AG09319 (cell line): ENCODE measurements at regions not wholly inside any gene's neighbourhood (a gene's known extent, or its start where the extent isn't known, plus 50 kb on each side); places are given as distances from the start of the nearest gene placed in this dataset.

Experiments
- DNase-seq: peaks from one replicate; pipeline ENCODE4 v3.0.0-alpha.2; 2010; ENCODE audit warnings: low read depth; ENCODE audit errors: extremely low read depth
- TF ChIP-seq, protein P1 (sequence below): IDR thresholded peaks from 2 replicates; pipeline ENCODE4 v1.5.1; 2011; ENCODE audit warnings: low read depth, mild to moderate bottlenecking, inconsistent platforms, low read length, moderate library complexity

DNA sequence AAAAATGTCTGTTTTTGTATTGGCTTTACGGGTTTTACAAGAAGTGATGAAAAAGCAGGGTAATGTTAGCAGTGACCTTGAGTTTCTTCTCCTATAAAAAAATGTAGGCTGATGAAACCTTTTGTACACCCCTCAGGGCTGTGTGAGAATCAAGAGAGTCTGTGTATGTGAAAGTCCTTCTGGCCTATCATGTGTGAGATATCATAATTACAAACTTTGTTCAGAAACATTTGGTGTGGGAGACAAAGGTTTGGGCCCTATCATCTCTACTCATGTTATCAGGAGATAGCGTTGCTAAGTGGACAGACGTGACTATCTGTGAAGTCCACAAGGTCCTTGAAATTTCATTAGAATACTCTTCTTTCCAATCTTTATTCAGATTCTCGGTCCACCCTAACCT, 170.6 kb upstream of the HAND2 start:
- TF ChIP-seq, protein P1, sequence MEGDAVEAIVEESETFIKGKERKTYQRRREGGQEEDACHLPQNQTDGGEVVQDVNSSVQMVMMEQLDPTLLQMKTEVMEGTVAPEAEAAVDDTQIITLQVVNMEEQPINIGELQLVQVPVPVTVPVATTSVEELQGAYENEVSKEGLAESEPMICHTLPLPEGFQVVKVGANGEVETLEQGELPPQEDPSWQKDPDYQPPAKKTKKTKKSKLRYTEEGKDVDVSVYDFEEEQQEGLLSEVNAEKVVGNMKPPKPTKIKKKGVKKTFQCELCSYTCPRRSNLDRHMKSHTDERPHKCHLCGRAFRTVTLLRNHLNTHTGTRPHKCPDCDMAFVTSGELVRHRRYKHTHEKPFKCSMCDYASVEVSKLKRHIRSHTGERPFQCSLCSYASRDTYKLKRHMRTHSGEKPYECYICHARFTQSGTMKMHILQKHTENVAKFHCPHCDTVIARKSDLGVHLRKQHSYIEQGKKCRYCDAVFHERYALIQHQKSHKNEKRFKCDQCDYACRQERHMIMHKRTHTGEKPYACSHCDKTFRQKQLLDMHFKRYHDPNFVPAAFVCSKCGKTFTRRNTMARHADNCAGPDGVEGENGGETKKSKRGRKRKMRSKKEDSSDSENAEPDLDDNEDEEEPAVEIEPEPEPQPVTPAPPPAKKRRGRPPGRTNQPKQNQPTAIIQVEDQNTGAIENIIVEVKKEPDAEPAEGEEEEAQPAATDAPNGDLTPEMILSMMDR, result no peak
- no peak for DNase-seq

DNA sequence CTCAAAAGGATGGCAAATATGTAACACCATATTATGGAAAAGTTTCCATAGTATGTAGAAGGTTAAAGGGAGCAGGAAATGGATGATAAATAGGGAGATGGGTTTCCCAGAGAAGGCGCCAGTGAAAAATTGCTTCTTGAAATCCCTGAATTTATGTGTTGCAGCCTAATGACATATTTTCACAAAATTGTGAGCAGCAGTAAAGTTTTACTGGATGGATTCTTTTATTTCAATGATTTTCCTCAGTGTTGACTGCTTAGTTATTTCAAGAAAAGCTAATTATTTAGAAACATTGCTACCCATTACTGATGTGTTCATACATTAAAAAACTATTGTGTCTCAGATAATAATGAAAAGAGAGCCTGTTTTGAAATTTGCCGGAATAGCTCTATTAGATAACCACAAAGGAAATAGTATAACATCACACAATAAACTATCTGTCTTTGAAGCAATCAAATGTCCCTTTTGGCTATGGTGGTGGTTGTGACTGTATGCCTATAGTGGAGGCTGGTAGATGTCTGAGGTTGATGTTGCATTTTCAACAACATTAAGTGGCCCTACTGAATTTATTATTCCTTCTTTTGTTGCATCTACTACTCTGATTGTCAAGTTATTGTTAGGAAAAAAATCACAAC, 169.9 kb upstream of the HAND2 start:
- no peak for DNase-seq
- TF ChIP-seq, protein P1, result no peak

DNA sequence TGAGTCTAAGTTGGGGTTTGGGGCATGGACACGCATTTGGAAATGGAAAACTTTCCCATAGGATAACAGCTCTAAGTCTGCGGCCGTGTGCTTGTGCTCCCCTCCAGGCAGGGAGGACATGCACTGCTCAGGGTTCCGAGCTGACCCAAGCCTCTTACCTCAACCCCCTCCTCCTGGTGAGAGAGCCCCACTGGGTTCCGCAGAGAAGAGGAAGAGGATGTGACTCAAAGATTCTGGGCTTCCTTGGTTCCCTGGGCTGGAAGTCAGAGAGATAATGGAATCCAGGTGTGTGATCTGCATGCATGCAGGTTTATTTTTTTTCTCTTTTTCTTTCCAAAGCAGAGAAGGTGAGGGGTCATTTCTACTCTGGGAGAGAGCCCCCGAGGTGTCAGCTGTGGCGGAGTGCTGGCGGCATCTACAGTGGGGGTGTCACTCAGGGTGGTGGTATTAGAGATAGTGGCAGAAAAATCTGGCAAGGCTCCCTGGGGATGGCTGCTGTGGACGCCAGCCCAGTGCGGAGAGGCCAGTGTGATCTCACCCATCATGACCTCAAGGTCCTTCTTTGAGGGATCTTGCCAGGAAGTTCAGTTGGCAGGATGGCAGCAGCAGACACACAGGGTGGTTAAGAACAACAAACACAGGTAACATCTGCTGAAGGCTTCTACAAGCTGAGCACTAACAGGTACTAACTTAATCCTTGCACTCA, 168.7 kb upstream of the HAND2 start:
- no peak for DNase-seq
- TF ChIP-seq, protein P1, result no peak

DNA sequence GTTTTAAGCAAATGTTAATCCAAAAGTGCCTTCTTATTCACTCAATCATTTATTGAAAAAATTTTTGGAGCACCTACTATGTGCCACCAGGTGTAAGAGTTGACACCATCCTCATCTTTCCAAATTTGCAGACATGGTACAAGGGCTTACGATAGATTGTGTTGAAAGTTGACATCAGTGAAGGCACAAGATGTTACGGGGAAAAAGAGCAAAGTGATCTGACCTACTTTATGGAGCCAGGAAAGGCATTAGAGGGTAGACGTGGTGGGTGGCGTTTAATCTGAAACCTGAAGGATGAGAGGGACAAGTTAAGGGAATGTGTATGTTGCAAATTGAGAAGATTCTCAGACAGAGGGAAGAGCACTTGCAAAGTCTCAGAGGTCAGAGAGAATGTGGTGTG, 167.8 kb upstream of the HAND2 start:
- TF ChIP-seq, protein P1, result no peak
- DNase-seq, result no peak

DNA sequence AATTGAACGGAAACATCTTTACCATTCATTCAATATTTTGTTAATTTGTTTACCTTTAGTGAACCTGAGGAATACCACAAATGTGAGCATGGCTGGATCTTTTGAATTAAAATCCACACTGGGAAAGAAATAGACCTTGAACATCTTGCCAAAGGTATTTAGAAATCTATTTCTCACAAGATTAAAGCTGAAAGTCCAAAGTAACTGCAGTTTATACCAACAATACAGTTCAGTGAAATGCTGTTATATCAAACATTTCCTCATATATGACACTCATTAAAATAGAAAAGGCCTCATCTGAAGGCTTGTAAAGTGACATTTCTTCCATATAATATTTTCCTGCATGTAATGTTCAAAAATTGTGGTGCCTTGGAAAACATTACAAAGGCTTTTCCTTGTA, 166.5 kb upstream of the HAND2 start:
- DNase-seq, result no peak
- TF ChIP-seq, protein P1, result no peak

DNA sequence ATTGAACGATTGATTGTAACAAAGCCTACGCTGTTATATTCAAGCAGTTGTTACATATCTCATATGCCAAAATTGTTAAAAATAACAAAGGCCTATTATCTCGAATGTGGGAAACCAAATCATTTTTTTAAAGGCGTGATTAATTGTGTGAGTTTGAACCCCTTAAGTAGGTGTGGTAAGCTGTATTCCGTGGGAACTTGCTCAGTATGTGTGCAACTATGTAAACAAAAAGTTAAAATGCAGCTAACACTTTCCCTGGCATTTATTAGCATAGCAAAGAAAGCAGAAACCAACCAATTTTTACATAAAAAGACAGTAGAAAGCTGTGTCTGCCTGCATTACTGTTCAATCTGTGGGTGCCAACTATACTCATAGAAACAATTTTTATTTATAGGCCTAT, 166.0 kb upstream of the HAND2 start:
- no peak for DNase-seq
- TF ChIP-seq, protein P1, result no peak

DNA sequence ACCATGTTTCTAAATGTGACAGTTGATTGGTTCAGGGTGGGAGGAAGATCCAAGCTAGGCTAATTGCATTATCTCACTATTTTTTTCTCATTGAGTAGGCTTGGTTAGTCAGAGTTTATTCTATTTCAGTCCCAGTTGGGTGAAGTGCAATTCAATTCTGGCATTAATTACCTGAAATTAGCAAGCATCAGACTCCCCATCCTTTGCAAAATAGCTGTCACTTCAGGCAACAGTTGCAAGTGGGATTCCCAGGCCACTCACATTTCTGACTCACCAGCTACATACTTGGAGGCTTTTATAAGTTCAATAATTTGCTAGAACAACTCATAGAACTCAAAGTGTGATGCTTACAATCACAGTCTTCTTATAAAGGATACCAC, 155.8 kb upstream of the HAND2 start:
- TF ChIP-seq, protein P1, result no peak
- no peak for DNase-seq
